HG03039 (cell line): ENCODE measurements at regions not wholly inside any gene's neighbourhood (a gene's known extent, or its start where the extent isn't known, plus 50 kb on each side); places are given as distances from the start of the nearest gene placed in this dataset.

Experiments used
- ATAC-seq: cut with Tn5 transposase; IDR thresholded peaks from one replicate; pipeline ENCODE4 v1.9.1; 2021; ENCODE audit warnings: mild to moderate bottlenecking, moderate library complexity; ENCODE audit not compliant: unreplicated experiment

DNA sequence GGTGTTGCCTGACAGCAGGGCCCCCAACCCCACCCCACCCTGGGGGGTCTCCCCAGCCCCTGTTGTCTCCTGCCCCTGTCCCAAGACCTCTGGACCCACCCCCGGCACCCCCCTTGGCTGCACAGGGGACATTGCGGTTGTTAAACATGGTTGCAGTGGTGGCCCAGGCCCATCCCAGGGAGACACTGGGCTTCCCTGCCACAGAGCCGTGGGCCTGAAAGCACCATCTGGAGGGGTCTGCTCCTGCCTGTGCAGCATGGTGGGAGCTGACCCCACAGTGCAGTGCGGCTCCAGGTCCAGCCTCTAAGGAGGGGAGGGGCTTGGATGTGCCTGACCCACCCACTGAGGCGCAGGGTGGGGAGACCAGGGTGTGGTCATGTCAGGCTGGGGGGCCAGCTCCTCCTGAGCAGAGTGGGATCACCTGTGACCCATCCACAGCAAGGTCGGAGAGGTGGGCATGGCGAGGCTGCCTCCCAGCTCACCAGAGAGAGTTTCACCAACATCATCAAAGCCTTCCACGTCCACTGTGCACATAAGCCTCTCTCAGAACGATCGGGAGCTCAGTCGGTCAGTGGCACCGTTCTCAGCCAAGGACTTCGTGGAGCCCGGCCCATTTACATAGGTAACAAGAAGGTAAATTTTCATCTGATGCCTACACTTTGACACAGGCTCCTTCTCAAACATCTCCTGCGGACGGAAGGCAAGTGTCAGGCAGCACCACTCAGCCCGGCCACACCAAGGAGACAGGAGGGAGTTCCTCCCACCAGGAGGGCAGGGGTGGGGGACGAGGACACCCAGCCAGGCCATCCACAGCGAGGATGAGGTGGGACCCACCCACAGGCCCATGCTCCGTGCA is 201.1 kb downstream of the BRD1 start:
- ATAC-seq, result no peak

DNA sequence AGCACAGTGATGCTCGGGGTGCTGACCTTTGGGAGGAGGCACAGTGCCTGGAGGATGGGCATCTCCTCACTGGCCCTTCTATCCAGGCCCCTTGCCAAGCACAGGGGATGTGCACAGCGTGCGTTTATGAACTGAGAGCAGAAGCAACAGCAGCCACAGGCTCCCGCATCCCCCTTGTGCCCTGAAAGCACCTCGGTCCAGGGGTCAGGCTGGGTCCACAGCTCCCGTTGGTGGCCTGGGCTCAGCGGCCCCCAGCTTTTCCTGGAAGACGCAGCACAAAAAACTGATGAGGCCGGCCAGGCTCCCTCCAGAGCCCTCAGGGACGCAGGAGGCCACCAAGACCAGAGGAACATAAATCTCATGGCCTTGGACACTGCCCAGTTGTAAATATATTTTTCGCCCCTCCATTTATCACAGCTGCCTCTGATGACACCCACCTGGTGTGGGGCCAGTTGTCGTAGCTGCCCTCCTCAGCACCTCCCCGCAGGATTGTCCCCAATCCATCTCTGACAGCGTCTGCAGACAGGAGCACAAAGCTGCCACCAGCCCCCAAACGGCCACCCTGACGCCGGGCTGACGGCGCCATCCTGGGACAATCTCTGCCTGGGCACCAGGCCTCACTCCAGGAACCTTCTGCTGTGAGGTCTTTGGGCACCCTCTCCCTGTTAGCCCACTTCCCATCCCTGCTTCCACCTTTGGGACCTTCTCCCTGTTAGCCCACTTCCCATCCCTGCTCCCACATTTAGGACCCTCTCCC is 203.1 kb downstream of the BRD1 start:
- no peak for ATAC-seq

- ATAC-seq, result no peak
Measured at GRCh38 chr22:49623715-49624114, 204.0 kb downstream of the BRD1 start.

GRCh38 chr22:49623176-49623575 is 204.5 kb downstream of the BRD1 start:
- no peak for ATAC-seq

DNA sequence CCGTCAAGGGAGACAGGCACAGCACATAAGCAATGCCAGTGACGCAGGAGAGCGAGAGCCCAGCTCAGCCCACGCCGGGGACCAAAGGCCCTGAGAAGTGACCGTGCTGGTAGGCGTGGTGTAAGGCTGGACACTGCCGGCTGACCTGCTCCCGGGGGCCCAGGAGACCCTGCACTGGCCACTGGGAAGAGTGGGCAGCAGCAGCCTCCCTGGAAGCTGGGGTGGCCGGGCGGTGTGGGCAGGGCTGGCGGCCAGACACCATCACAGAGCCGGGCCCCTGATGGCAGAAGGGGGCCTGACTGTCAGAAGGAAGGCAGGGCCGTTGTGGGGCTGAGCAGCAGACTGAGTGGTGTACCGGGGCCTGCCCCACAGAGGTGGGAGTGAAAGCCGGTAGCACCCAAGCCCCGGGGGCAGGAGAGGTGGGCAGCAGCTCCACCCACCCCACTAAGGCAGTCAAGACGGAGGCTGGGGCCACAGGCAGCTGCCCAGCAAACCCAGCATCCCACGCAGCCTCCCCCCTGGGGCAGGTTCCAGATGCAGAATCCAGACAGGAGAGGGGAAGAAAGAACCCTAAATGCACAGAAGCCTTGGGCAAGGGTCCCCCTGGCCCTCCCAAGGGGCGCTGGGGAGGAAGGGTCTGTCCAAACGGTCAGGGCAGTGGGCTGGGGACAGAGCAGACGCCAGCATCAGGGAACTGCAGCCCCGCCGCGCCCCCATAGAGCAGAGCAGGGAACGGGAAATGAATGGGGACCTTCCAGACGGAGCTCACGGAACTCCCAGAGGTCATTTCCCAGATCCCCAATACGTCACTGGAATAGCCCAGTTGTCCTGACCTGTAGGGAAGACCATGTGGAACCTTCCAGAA is 205.2 kb downstream of the BRD1 start:
- ATAC-seq, result no peak

DNA sequence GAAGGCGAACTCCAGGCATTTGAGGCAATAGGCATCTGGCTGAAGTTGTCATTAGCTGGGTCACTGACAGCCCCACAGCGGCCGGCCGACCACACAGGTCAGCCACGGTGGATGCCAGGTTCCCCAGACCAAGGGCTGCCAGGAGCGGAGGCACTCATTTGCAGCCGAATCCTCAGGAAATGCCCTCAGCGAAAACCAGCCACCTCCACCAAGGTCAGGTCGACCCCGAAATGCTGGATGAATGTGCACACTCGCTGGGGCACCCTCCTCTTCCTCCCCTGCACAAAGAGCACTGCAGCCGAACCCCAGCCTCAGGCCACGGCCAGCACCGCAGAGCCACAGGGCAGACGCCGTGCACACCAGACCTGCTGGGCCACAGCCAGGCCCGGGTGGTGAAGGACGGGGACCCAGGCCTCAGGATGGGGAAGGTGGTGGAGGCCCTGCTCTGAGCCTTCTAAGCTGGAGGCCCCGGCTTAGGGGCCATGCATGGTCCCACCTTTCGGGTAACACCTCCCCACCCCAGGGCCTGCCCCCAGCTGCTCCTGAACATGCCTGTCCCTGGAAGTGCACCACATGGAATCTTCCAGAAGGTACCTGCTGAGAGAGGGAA is 206.0 kb downstream of the BRD1 start:
- no peak for ATAC-seq

DNA sequence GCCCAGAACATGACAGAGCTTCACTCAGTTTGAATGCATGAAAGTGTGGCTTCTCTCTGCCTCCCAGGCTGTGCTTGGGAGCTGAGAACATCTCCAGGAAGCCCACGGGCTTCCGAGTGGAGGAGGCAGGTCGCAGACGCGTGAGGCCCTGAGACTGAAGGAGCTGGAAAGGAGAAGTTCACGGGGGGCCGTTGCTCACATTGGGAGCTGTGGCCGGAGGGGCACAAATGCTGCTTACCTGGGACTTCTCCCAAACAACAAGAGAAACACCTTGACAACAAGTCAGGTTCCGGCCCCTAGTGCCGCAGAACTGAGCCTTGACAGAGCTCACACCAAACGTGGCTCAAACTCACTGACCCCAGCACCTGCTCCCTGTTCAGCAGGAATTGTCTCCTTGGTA is 207.0 kb downstream of the BRD1 start:
- no peak for ATAC-seq

DNA sequence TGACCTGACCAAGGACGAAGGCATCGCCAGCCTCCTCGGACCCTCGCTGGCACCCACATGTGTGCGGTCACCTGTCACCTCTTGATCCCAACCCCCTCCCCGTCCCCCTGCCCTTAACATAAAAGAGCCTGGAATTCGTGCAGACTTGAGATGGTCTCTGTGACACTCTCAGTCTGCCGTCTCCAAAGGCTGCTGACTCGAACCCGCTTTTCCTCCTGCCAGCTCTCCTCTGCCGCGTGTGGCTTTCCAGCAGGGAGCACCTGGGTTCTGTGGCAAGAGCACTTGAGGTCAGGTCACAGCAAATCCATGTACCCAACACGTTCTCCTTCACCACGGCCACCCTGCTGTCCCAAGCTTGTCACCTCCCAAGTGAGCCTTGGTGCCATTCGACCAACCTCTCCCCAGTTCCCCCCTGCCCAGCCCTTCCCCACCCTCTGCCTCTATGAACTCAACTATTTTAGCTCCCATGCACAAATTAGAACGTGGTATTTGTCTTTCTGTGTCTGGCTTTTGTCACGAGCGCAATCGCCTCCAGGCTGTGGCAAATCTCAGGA is 207.6 kb downstream of the BRD1 start:
- ATAC-seq, result no peak

- ATAC-seq, result no peak
Measured at GRCh38 chr22:49619301-49619700, 208.4 kb downstream of the BRD1 start.

DNA sequence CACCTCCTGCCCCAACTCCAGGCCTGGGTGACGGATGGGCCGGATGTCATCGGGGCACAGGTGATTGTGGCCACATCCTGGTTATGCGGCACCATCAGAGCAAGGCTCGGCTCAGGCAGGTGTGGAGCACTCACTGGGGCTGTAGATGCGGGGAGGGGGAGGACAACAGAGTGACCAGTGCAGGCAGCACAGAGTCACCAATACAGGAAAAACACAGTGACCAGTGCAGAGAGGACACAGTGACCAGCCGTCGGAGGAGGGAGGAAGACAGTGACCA is 209.1 kb downstream of the BRD1 start:
- ATAC-seq, result no peak

- ATAC-seq, result no peak
Measured at GRCh38 chr22:49617866-49618676, 209.6 kb downstream of the BRD1 start.

GRCh38 chr22:49617264-49617663 is 210.4 kb downstream of the BRD1 start:
- no peak for ATAC-seq

GRCh38 chr22:49616356-49617231 is 211.1 kb downstream of the BRD1 start:
- no peak for ATAC-seq

DNA sequence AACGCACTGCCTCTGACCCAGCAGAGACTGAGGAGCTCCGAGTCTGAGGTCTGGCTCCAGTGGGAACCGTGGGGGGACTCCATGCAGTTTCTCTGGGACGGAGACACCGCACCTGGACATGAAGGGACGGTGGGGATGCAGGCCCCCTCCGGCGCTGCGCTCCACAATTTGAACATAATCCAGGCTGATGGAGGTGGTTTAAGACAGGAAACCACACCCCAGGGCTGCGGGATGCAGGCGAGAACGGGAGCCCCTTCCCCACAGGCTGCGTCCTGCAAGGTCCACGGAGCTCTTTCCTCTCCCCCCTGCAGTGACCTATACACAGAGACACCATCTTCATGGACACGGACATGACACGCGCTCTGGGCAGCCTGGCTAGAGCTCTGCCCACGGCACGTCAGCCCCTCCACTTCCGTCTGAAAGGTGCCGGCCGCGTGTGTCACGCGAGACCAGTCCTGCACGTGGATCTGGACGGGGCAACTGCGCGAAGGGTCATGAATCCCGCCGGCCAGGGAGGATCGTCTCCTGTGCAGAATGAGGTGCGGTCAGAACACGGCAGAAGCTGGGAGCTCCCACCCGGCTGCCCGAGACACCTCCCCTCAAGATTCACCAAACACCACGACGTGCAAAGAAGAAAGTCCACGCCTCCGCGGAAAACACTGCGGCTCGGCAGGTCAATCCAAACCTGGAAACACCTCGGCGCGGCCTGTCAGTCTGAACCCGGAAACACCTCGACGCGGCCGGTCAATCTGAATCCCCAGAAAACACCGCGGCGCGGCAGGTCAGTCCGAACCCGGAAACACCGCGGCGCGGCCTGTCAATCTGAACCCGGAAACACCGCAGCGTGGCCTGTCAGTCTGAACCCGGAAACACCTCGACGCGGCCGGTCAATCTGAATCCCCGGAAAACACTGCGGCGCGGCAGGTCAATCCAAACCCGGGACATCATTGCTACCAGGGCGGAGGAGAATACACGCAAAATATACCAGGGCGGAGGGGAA is 212.4 kb downstream of the BRD1 start:
- no peak for ATAC-seq

DNA sequence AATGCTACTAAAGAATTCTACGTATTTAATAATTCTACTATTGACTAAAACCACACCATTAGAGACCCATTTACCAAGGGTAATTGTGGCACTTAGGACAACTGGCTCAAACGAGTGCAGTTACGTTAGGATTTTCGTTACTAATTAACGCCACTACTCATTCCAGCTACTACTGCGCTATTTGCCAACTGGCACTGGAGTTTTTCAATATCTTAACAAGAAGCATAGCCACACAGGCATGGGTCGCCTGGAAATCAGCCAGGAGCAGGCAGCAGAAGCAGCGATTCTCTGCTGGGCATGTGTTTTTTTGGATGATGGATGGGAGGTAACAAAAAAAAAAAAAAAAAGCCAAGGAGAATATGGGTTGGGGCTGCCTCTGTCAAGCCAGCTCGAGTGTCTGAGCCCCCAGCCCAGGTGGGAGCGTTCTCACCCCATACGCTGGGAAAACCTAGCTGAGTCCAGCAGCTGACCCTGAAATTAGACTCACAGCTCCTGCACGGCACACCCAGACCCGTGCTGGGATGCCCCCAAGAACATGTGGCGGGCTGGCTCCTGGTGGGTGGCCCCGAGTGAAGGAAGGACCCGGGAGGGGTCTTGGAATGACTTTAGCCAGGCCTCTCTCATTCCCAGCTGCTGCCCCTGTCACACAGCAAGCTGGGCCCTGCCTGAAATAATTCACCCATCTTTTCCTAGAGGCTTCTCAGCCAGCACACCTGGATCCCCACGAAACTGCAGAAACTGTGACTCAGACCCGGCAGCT is 214.0 kb downstream of the BRD1 start:
- no peak for ATAC-seq

DNA sequence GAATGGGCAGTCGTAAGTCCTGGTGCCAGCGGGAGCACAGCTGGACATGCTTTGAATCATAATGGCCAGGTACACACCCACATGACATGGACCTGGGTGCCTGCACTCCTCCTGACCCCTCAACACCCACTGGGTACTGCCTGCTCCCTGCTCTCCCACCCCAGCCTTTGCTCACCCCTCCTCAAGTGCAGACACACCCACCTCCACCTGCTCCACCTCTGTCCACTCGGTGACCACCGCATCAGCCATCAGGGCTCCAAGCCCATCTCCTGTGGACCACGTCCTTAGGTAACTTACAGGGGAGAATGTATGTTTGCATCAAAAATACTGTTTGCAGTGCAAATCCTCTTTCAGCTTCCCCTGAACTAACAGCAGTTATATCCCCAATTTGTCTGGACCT is 214.6 kb downstream of the BRD1 start:
- ATAC-seq, result no peak

- no peak for ATAC-seq
Measured at GRCh38 chr22:49609207-49609876, 218.3 kb downstream of the BRD1 start.
